Tibial artery (tissue), 4 donors: ENCODE measurements at regions not wholly inside any gene's neighbourhood (a gene's known extent, or its start where the extent isn't known, plus 50 kb on each side); places are given as distances from the start of the nearest gene placed in this dataset.

Experiments used
- DNase-seq, 2 donors: peaks; one replicate each; pipeline ENCODE4 v3.0.0-alpha.2; 2019
- H3K27ac ChIP-seq, 2 donors: fragments of 200-600 bp; sonication (generic) in 1 of 2; 1 replicate in 1 of 2; 2 replicates in 1 of 2; pipeline ENCODE4 v1.5.1; 2018 to 2019; ENCODE audit warnings: mild to moderate bottlenecking in 1 of 2
- H3K27me3 ChIP-seq, 2 donors: fragments of 200-600 bp; sonication (generic) in 1 of 2; one replicate each; pipeline versions ENCODE4 v1.5.1 to v1.6.0; 2016 to 2019
- H3K36me3 ChIP-seq, 3 donors: fragments of 200-600 bp; sonication (generic) in 2 of 3; one replicate each; pipeline ENCODE4 v1.5.1; 2016 to 2019; ENCODE audit warnings: mild to moderate bottlenecking in 2 of 3
- H3K4me1 ChIP-seq, 4 donors: fragments of 200-600 bp; sonication (generic) in 2 of 4; 1 replicate in 3 of 4; 2 replicates in 1 of 4; pipeline ENCODE4 v1.5.1; 2016 to 2019
- H3K4me3 ChIP-seq, 2 donors: fragments of 200-600 bp; sonication (generic) in 1 of 2; 1 replicate in 1 of 2; 2 replicates in 1 of 2; pipeline ENCODE4 v1.5.1; 2018 to 2019; ENCODE audit warnings: mild to moderate bottlenecking in 2 of 2
- H3K9me3 ChIP-seq, 3 donors: fragments of 200-600 bp; sonication (generic) in 1 of 3; one replicate each; pipeline ENCODE4 v1.5.1; 2016 to 2019
- intact Hi-C: fragments of 100-400 bp; cut with DNase I; formaldehyde crosslinking; loops from one replicate; pipeline ENCODE4 v1.15.0; 2023; ENCODE audit warnings: low total_unique reads
- TF ChIP-seq, protein P1 (sequence below), 2 experiments: fragments of 200-600 bp in 1 of 2; fragments of 450-650 bp in 1 of 2; IDR thresholded peaks; one replicate each; pipeline ENCODE4 v1.5.1; 2017 to 2019; ENCODE audit warnings: antibody characterized with exemption in 2 of 2, mild to moderate bottlenecking in 1 of 2, moderate library complexity in 1 of 2

DNA sequence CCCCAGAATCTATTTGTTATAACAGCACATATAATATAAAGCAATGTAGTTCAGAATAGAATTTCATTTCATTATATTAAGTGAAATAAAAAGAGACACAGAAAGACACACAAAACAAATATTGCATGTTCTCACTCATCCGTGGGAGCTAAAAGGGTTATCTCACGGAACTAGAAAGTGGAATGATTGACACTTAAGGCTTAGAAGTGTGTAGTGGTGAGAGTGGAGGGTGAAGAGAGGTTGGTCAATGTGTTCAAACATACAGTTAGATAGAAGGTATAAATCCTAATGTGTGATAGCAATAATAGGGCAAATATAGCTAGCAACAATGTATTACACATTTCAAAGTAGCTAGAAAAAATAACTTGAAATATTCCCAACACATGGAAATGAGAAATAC, 1001.7 kb upstream of the TMPRSS15 start:
- H3K9me3 ChIP-seq = no peaks in the 10 kb centered on the region
- H3K27me3 ChIP-seq = no peaks in the 10 kb centered on the region
- intact Hi-C loops = no loop called here
- no peaks in the 10 kb centered on the region for H3K4me1 ChIP-seq
- TF ChIP-seq, protein P1, sequence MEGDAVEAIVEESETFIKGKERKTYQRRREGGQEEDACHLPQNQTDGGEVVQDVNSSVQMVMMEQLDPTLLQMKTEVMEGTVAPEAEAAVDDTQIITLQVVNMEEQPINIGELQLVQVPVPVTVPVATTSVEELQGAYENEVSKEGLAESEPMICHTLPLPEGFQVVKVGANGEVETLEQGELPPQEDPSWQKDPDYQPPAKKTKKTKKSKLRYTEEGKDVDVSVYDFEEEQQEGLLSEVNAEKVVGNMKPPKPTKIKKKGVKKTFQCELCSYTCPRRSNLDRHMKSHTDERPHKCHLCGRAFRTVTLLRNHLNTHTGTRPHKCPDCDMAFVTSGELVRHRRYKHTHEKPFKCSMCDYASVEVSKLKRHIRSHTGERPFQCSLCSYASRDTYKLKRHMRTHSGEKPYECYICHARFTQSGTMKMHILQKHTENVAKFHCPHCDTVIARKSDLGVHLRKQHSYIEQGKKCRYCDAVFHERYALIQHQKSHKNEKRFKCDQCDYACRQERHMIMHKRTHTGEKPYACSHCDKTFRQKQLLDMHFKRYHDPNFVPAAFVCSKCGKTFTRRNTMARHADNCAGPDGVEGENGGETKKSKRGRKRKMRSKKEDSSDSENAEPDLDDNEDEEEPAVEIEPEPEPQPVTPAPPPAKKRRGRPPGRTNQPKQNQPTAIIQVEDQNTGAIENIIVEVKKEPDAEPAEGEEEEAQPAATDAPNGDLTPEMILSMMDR (IDR thresholded peaks at IDR 0.05) = no peak
- DNase-seq = no peak
- H3K4me3 ChIP-seq = no peak overlapping the region
- H3K27ac ChIP-seq = no peak overlapping the region
- no peaks in the 10 kb centered on the region for H3K36me3 ChIP-seq

DNA sequence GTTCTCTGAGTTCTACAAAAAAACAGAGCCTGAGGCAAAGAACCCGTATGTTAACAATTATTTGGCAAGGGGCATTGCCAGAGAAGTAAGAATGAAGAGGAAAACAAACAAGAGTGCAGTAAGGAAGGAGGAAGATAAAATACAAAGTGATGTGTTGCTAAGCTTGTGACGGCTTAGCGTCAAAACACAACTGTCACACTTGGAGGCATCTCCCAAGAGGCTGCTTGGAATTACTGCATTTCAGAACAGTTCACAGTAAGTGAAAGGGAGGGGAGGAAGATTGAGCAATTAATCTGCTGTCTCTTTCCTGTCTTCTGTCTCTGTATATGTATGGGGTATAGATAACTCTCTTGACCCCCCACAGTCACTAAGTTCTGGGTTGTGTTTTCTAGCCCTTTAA, 1017.0 kb upstream of the TMPRSS15 start:
- Histone ChIP-seq H3K4me1 (no peaks in the 10 kb centered on the region), H3K36me3 (no peaks in the 10 kb centered on the region), H3K4me3 (no peak overlapping the region), H3K9me3 (peaks cover 0 to 6% (median 0%) of the 10 kb centered on the region in 3 donors), H3K27ac (no peak overlapping the region), H3K27me3 (no peaks in the 10 kb centered on the region)
- intact Hi-C loops = no loop called here
- TF ChIP-seq, protein P1 (IDR thresholded peaks at IDR 0.05) = no peak
- no peak for DNase-seq

DNA sequence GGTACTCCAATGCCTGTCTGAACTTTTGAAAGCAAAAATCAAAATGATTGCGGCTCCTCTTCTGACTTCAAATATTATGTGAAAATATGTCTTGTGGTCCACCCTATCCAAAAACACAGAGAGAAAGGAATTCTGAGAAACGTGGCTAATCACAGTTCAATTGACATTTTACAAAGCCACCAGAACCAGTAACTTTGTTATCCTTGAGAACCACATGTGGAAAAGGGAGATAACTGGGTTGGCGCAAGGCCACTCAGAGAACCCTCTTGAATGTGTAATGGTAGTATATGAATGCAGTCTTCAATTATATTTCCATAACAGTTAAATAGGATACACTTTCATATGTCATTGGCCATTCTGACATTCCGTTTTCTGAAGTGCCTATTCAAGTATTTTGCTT, 1030.0 kb upstream of the TMPRSS15 start:
- Histone ChIP-seq H3K4me1 (no peaks in the 10 kb centered on the region), H3K4me3 (no peak overlapping the region), H3K27me3 (no peaks in the 10 kb centered on the region), H3K27ac (no peak overlapping the region), H3K9me3 (no peaks in the 10 kb centered on the region), H3K36me3 (no peaks in the 10 kb centered on the region)
- intact Hi-C loops = no loop called here
- TF ChIP-seq, protein P1 (IDR thresholded peaks at IDR 0.05) = no peak
- DNase-seq = no peak

DNA sequence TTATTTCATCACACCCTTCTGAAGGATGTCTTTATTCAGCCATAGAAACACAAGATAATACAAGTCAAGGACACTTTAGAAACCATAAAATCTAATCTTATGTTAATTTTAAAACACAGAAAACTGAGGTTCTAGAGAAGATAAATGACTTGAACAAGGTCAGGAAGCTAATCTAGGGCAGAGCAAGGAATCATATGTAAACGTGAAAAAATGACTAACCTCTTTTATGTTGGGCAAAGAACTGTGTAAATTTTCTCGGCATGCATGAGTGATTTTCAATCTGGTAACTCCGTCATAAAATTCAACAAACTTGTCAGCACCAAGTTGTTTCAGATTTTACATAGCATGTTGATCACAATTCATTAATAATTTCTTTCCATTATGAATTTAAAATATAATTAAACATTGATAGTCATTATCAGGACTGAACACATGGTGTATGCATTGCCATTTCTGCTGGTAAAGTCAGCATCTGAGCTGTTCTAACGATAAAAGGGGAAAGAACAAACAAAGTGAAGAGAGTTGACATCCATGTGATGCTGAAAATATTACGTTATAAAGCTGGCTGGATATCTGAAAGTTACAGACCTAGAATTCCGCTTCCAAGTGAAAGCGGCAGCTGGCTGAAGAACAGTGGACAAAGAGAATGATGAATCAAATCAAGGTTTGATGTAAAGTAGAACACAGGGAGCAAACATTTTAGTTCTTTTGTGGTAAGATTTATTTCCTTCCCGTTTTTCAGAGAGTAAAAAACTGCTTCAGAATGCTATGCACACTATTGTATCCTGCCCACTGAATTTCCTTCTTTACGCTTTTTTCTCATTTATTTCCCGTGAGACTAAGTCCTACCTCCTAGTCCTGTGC, 1037.4 kb upstream of the TMPRSS15 start:
- no peak for DNase-seq
- intact Hi-C loops = no loop called here

DNA sequence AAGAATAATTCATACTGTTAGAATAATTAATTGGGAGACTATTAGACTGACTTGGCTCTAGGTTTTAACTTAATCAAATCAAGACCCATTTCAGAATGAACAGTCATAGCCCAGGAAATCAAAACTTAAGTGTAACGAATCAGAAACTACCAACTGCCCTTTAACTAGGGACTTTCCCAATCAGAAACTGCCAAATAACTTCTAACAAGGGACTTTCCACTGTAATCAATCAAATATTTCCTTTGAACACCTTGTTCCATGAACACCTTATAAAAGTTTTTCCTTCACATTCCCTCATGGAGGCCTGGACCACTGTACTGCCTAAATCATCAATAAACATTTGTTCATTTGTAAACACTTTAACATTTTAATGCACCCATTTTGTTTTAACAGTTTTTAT, 1054.7 kb upstream of the TMPRSS15 start:
- Histone ChIP-seq H3K9me3 (no peaks in the 10 kb centered on the region), H3K27ac (no peak overlapping the region), H3K36me3 (no peaks in the 10 kb centered on the region), H3K27me3 (no peaks in the 10 kb centered on the region), H3K4me3 (no peak overlapping the region), H3K4me1 (no peaks in the 10 kb centered on the region)
- no peak for DNase-seq
- intact Hi-C loops = no loop called here
- TF ChIP-seq, protein P1 (IDR thresholded peaks at IDR 0.05) = no peak

More for the DNA sequence above, 1037.4 kb upstream of the TMPRSS15 start:
- Histone ChIP-seq H3K4me1 (no peaks in the 10 kb centered on the region), H3K9me3 (no peaks in the 10 kb centered on the region), H3K27me3 (no peaks in the 10 kb centered on the region), H3K27ac (no peak overlapping the region), H3K36me3 (no peaks in the 10 kb centered on the region), H3K4me3 (no peak overlapping the region)
- TF ChIP-seq, protein P1 (IDR thresholded peaks at IDR 0.05) = no peak
